HCT116 (cell line): ENCODE measurements at regions not wholly inside any gene's neighbourhood (a gene's known extent, or its start where the extent isn't known, plus 50 kb on each side); places are given as distances from the start of the nearest gene placed in this dataset.

ENCODE experiments used
- ATAC-seq: fragments of 200-7000 bp; cut with Tn5 transposase; 2 replicates; pipeline ENCODE4 v1.9.1; 2020; ENCODE audit warnings: mild to moderate bottlenecking, moderate library complexity
- BruUV-seq: library from RNA; stranded (reverse); fragments of 400-500 nt; replicated peaks from 2 replicates; lab custom pipeline; 2021; lab: Mats Ljungman, UMichigan
- CTCF ChIA-PET: fragments of 300-600 bp; sonication (Branson Sonifier 250); formaldehyde crosslinking; loops from one replicate; lab custom pipeline; 2021; ENCODE audit warnings: antibody characterized with exemption; lab: Charles Lee
- POLR2A ChIA-PET: fragments of 300-600, 350-600 bp; sonication (Branson Sonifier 250); formaldehyde crosslinking; loops from one replicate; lab custom pipeline; 2021; ENCODE audit warnings: antibody characterized with exemption; lab: Charles Lee
- RAD21 ChIA-PET, 2 experiments: fragments of 300-600 bp; sonication (Branson Sonifier 250); formaldehyde crosslinking; loops; one replicate each; lab custom pipeline; 2023; ENCODE audit warnings: low total read pairs in 2 of 2; ENCODE audit not compliant: uncharacterized antibody in 2 of 2, unreplicated experiment in 2 of 2, low non-redundant PET in 1 of 2; lab: Charles Lee
- DNase-seq: peaks from one replicate; pipeline ENCODE4 v3.0.0-alpha.2; 2010; ENCODE audit warnings: low read depth, low spot score
- H2AFZ ChIP-seq: fragments of 200-600 bp; shearing (Covaris generic), sonication (generic); 2 replicates; pipeline ENCODE4 v1.6.1; 2017; ENCODE audit warnings: low read depth, mixed run types, mixed read lengths, antibody characterized with exemption, low read length; ENCODE audit not compliant: poor library complexity, severe bottlenecking
- H3K27ac ChIP-seq: 2 replicates; pipeline ENCODE4 v1.5.1; 2012; ENCODE audit warnings: low read depth, low read length
- H3K27me3 ChIP-seq: fragments of 200-600 bp; sonication (generic); 2 replicates; pipeline ENCODE4 v1.6.1; 2016; ENCODE audit warnings: mixed run types, low read length, mixed read lengths; ENCODE audit not compliant: insufficient read depth
- H3K36me3 ChIP-seq, 2 experiments: fragments of 200-500 bp in 1 of 2; fragments of 200-600 bp in 1 of 2; sonication (Bioruptor generic) in 1 of 2; sonication (generic) in 1 of 2; 2 replicates each; pipeline versions ENCODE4 v1.5.1 to v1.6.1; 2014 to 2016; ENCODE audit warnings: low read length in 2 of 2, inconsistent platforms in 1 of 2, mixed read lengths in 1 of 2, mixed run types in 1 of 2; ENCODE audit not compliant: insufficient read depth in 2 of 2, control insufficient read depth in 1 of 2
- H3K4me1 ChIP-seq, 2 experiments: fragments of 200-600 bp in 1 of 2; sonication (generic) in 1 of 2; 2 replicates each; pipeline versions ENCODE4 v1.5.1 to v1.6.1; 2012 to 2017; ENCODE audit warnings: low read length in 2 of 2, inconsistent platforms in 1 of 2, mild to moderate bottlenecking in 1 of 2, mixed read lengths in 1 of 2, mixed run types in 1 of 2, moderate library complexity in 1 of 2; ENCODE audit not compliant: insufficient read depth in 2 of 2, control insufficient read depth in 1 of 2
- H3K4me2 ChIP-seq: fragments of 200-600 bp; sonication (generic); 2 replicates; pipeline ENCODE4 v1.6.1; 2017; ENCODE audit warnings: mixed run types, low read length, mixed read lengths
- H3K4me3 ChIP-seq, 2 experiments: fragments of 200-600 bp in 1 of 2; sonication (generic) in 1 of 2; replicated peaks in 1 of 2; 2 replicates each; pipeline ENCODE4 v1.5.1; 2011 to 2016; ENCODE audit warnings: low read length in 2 of 2, control low read depth in 1 of 2, low read depth in 1 of 2, mild to moderate bottlenecking in 1 of 2, mixed read lengths in 1 of 2, mixed run types in 1 of 2
- H3K79me2 ChIP-seq: fragments of 200-600 bp; sonication (generic); 2 replicates; pipeline ENCODE4 v1.6.1; 2017; ENCODE audit warnings: mild to moderate bottlenecking, mixed run types, low read length, moderate library complexity, mixed read lengths; ENCODE audit not compliant: insufficient read depth
- H3K9ac ChIP-seq: fragments of 200-600 bp; sonication (generic); 2 replicates; pipeline ENCODE4 v1.6.1; 2016; ENCODE audit warnings: low read length, mixed read lengths
- H3K9me2 ChIP-seq: fragments of 200-600 bp; sonication (generic), shearing (Covaris generic); 2 replicates; pipeline ENCODE4 v1.6.1; 2017; ENCODE audit warnings: mixed run types, mild to moderate bottlenecking, moderate library complexity; ENCODE audit not compliant: insufficient read depth
- H3K9me3 ChIP-seq, 2 experiments: fragments of 200-500 bp in 1 of 2; fragments of 200-600 bp in 1 of 2; sonication (Bioruptor generic) in 1 of 2; sonication (generic) in 1 of 2; 2 replicates each; pipeline ENCODE4 v1.6.1; 2014 to 2017; ENCODE audit warnings: low read length in 2 of 2, mixed read lengths in 2 of 2, inconsistent platforms in 1 of 2, low read depth in 1 of 2, mild to moderate bottlenecking in 1 of 2, mixed run types in 1 of 2, moderate library complexity in 1 of 2; ENCODE audit not compliant: control insufficient read depth in 1 of 2, insufficient read depth in 1 of 2
- H4K20me1 ChIP-seq: fragments of 200-600 bp; sonication (generic), shearing (Covaris generic); 2 replicates; pipeline ENCODE4 v1.6.1; 2017; ENCODE audit warnings: mixed run types, mild to moderate bottlenecking, moderate library complexity; ENCODE audit not compliant: insufficient read depth
- CBX3 ChIP-seq: IDR thresholded peaks from 2 replicates; pipeline ENCODE4 v1.6.1; 2012; ENCODE audit warnings: low read depth
- CEBPB ChIP-seq: IDR thresholded peaks from 2 replicates; pipeline ENCODE4 v1.6.1; 2012; ENCODE audit warnings: low read depth
- FOSL1 ChIP-seq: IDR thresholded peaks from 2 replicates; pipeline ENCODE4 v1.6.1; 2012; ENCODE audit warnings: low read depth
- JUND ChIP-seq: IDR thresholded peaks from 2 replicates; pipeline ENCODE4 v1.6.1; 2012
- POLR2A ChIP-seq: IDR thresholded peaks from 2 replicates; pipeline ENCODE4 v1.7.0; 2011; ENCODE audit warnings: borderline replicate concordance; ENCODE audit not compliant: insufficient read depth, insufficient read length; ENCODE audit errors: extremely low read depth
- POLR2AphosphoS5 ChIP-seq: IDR thresholded peaks from 2 replicates; pipeline ENCODE4 v1.6.1; 2011; ENCODE audit warnings: mild to moderate bottlenecking, low read depth, low read length, moderate library complexity
- RAD21 ChIP-seq: IDR thresholded peaks from 2 replicates; pipeline ENCODE4 v1.6.1; 2012; ENCODE audit warnings: low read depth, mild to moderate bottlenecking
- SIN3A ChIP-seq: IDR thresholded peaks from 2 replicates; pipeline ENCODE4 v1.6.1; 2012; ENCODE audit warnings: low read depth
- SRF ChIP-seq: IDR thresholded peaks from 2 replicates; pipeline ENCODE4 v1.6.1; 2012; ENCODE audit warnings: low read depth
- TCF7L2 ChIP-seq: IDR thresholded peaks from 2 replicates; pipeline ENCODE4 v1.7.0; 2011; ENCODE audit warnings: borderline replicate concordance, inconsistent platforms; ENCODE audit not compliant: insufficient read depth, insufficient read length; ENCODE audit errors: extremely low read depth
- ZFX ChIP-seq: fragments of 450-650 bp; IDR thresholded peaks from 2 replicates; pipeline ENCODE4 v1.6.1; 2017
- ZNF274 ChIP-seq: fragments of 200-500 bp; sonication (Bioruptor generic); IDR thresholded peaks from 2 replicates; pipeline ENCODE4 v1.6.1; 2014; ENCODE audit warnings: mild to moderate bottlenecking, low read depth, low read length, inconsistent platforms
- intact Hi-C: fragments of 100-400 bp; cut with micrococcal nuclease; formaldehyde crosslinking; loops from 2 replicates; pipeline ENCODE4 v1.10.0; 2022
- TF ChIP-seq, protein P1 (sequence below): IDR thresholded peaks from 2 replicates; pipeline ENCODE4 v1.6.1; 2012; ENCODE audit warnings: low read depth
- TF ChIP-seq, protein P2 (sequence below), 3 experiments: fragments of 200-600 bp in 1 of 3; sonication (generic) in 1 of 3; IDR thresholded peaks in 2 of 3; conservative IDR thresholded peaks in 1 of 3; 2 replicates each; pipeline ENCODE4 v1.5.1; 2012 to 2017; ENCODE audit warnings: low read depth in 2 of 3, low read length in 2 of 3, antibody characterized with exemption in 1 of 3, borderline replicate concordance in 1 of 3, control low read depth in 1 of 3, mild to moderate bottlenecking in 1 of 3, mixed read lengths in 1 of 3, mixed run types in 1 of 3, moderate library complexity in 1 of 3; ENCODE audit not compliant: insufficient read depth in 1 of 3

- no peak for ATAC-seq
- H3K79me2 ChIP-seq, result no peaks in the 10 kb centered on the region
- H3K27ac ChIP-seq, result no peak overlapping the region
- no peaks in the 10 kb centered on the region for H3K36me3 ChIP-seq
- no peak overlapping the region for H3K4me2 ChIP-seq
- no peak for DNase-seq
- no peaks in the 10 kb centered on the region for H3K9me2 ChIP-seq
- TF ChIP-seq TCF7L2 (no peak), RAD21 (no peak), JUND (no peak), SIN3A (no peak), POLR2A (no peak), SRF (no peak), CEBPB (no peak), POLR2AphosphoS5 (no peak), ZFX (no peak), CBX3 (no peak), FOSL1 (no peak), ZNF274 (no peak)
- TF ChIP-seq, protein P1, sequence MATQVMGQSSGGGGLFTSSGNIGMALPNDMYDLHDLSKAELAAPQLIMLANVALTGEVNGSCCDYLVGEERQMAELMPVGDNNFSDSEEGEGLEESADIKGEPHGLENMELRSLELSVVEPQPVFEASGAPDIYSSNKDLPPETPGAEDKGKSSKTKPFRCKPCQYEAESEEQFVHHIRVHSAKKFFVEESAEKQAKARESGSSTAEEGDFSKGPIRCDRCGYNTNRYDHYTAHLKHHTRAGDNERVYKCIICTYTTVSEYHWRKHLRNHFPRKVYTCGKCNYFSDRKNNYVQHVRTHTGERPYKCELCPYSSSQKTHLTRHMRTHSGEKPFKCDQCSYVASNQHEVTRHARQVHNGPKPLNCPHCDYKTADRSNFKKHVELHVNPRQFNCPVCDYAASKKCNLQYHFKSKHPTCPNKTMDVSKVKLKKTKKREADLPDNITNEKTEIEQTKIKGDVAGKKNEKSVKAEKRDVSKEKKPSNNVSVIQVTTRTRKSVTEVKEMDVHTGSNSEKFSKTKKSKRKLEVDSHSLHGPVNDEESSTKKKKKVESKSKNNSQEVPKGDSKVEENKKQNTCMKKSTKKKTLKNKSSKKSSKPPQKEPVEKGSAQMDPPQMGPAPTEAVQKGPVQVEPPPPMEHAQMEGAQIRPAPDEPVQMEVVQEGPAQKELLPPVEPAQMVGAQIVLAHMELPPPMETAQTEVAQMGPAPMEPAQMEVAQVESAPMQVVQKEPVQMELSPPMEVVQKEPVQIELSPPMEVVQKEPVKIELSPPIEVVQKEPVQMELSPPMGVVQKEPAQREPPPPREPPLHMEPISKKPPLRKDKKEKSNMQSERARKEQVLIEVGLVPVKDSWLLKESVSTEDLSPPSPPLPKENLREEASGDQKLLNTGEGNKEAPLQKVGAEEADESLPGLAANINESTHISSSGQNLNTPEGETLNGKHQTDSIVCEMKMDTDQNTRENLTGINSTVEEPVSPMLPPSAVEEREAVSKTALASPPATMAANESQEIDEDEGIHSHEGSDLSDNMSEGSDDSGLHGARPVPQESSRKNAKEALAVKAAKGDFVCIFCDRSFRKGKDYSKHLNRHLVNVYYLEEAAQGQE, result no peak
- TF ChIP-seq, protein P2, sequence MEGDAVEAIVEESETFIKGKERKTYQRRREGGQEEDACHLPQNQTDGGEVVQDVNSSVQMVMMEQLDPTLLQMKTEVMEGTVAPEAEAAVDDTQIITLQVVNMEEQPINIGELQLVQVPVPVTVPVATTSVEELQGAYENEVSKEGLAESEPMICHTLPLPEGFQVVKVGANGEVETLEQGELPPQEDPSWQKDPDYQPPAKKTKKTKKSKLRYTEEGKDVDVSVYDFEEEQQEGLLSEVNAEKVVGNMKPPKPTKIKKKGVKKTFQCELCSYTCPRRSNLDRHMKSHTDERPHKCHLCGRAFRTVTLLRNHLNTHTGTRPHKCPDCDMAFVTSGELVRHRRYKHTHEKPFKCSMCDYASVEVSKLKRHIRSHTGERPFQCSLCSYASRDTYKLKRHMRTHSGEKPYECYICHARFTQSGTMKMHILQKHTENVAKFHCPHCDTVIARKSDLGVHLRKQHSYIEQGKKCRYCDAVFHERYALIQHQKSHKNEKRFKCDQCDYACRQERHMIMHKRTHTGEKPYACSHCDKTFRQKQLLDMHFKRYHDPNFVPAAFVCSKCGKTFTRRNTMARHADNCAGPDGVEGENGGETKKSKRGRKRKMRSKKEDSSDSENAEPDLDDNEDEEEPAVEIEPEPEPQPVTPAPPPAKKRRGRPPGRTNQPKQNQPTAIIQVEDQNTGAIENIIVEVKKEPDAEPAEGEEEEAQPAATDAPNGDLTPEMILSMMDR (IDR thresholded peaks at IDR 0.05 in 2 of 3, conservative IDR thresholded peaks at IDR 0.05 in 1 of 3; ENCODE audit: borderline replicate concordance in 1 of 3, insufficient read depth in 1 of 3, low read depth in 2 of 3, low read length in 2 of 3), result no peak
- TF ChIP-seq, all 23 proteins: peak for 0
- H3K9me3 ChIP-seq, result no peaks in the 10 kb centered on the region
- H3K9ac ChIP-seq, result no peak overlapping the region
- RAD21 ChIA-PET, result interaction anchor here (0.6 kb wide), 2 partner anchors 71 to 1581 kb away, joined by 3 read pairs; no protein-coding TSS in a partner anchor
- no peaks in the 10 kb centered on the region for H3K27me3 ChIP-seq
- peaks cover 0 to under 1% of the 10 kb centered on the region in 2 experiments; a peak in 1 of 4 replicates for H3K4me1 ChIP-seq
- H2AFZ ChIP-seq, result no peak overlapping the region
- POLR2A ChIA-PET, result no interaction called here
- intact Hi-C loops, result no loop called here
- H3K4me3 ChIP-seq, result no peak overlapping the region
- BruUV-seq, result no TSS peak
- CTCF ChIA-PET, result interaction anchor here (1.0 to 1.2 kb wide), 3 partner anchors 14 to 51 kb away, joined by 3 read pairs; no protein-coding TSS in a partner anchor
- H4K20me1 ChIP-seq, result no peaks in the 10 kb centered on the region
Measured at GRCh38 chr16:85344502-85345128, 232.3 kb upstream of the CIBAR2 start.
